ENCODE measurements at regions not wholly inside any gene's neighbourhood (a gene's known extent, or its start where the extent isn't known, plus 50 kb on each side); places are given as distances from the start of the nearest gene placed in this dataset.

GRCh38 chrX:69221239-69222102 lies 56.2 kb upstream of the PJA1 start:
- no peak for DNase-seq

DNA sequence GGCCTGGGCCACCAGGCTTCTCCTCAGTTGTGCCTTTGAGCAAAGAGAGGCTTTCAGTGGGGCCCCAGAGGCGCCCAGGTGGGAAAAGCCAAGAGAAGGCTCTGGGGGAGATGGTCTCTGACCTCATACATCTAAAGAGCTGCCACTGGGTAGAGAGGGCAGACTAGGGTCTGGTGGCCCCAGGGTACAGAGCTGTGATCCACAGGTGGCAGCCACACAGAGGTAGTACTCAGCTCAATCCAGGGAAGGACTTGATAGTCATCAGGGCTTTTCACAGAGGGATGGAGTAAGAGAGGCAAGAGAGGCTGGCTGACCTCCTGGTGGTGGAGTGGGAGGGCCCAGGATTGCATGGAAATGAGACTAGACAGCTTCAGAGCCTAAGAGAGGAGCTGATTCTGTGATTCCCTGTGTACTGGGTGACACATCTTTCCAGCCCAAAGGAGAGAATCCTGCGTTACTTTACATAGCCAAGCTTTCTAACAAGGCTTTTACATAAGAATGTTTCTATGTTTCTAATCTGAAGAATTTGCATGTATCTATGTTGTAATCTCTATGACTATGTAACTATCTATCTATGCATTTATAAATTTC lies 53.2 kb upstream of the PJA1 start:
- DNase-seq, result no peak

- DNase-seq, result no peak
These were observed 51.7 kb upstream of the PJA1 start for GRCh38 chrX:69216911-69217310.

DNA sequence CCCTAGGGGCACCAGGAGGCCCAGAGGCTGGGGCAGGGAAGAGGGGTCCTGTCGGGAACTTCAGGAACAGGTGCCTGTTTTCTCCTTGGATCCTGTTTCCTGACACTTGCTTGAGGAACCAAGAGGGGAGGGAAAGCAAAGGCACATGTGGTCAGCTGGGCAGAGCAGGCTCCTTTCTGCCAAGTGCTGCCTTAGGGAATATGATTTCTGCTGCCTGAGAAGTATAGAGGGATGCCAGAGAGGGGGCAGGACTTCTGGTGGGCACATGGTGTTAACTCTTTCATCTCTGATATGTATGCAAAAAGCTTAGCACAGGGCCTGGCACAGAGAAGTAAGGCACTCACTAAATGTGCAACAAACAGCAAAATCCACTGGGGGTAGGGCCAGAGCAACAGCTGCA lies 51.2 kb upstream of the PJA1 start:
- no peak for DNase-seq

DNA sequence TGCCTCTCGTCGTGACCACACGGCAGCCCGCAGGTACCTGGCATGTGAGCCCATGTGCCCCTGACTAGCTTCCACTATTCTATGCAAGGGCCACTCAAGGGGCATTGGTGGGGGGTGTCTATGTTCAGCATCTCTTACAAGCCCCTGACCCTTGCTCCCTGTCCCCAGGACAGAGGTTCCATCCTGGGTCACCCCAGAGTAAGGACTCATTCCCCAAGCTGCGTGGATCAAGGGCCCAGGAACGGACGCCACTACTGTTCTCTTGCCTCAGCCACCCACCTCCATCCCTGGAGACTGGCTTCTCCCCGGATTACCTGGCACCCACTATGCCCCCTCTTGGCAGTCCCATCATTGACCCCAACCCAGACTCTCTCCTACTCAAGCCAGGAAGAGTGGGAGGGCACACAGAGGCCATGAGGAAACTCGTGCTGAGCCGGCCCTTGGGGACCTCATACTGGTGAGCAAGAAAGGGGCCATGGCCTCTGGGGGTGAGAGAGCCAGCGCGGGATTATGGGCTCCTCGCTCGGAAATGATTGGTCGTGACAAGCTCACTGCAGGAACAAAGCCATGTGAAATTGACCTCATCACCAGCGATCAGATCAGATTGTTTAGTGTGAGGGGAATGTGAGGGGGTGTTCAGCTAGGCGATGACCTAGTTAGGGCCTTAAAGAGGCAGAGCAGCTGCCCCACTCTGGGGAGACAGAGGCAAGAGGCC lies 50.1 kb upstream of the PJA1 start:
- DNase-seq, result no peak
